Esophagus muscularis mucosa (tissue), 4 donors: ENCODE measurements at regions not wholly inside any gene's neighbourhood (a gene's known extent, or its start where the extent isn't known, plus 50 kb on each side); places are given as distances from the start of the nearest gene placed in this dataset.

Experiments
- EP300 ChIP-seq: sonication (generic); formaldehyde crosslinking; IDR thresholded peaks from one replicate; pipeline ENCODE4 v1.6.1; 2017; ENCODE audit warnings: antibody characterized with exemption
- POLR2AphosphoS5 ChIP-seq, 2 donors: sonication (generic); formaldehyde crosslinking; IDR thresholded peaks; one replicate each; pipeline ENCODE4 v1.6.1; 2017; ENCODE audit warnings: antibody characterized with exemption in 2 of 2
- TF ChIP-seq, protein P1 (sequence below), 3 experiments: fragments of 200-600 bp in 2 of 3; fragments of 450-650 bp in 1 of 3; sonication (generic) in 2 of 3; IDR thresholded peaks; one replicate each; pipeline ENCODE4 v1.5.1; 2017 to 2019; ENCODE audit warnings: antibody characterized with exemption in 3 of 3, mild to moderate bottlenecking in 2 of 3, moderate library complexity in 1 of 3

DNA sequence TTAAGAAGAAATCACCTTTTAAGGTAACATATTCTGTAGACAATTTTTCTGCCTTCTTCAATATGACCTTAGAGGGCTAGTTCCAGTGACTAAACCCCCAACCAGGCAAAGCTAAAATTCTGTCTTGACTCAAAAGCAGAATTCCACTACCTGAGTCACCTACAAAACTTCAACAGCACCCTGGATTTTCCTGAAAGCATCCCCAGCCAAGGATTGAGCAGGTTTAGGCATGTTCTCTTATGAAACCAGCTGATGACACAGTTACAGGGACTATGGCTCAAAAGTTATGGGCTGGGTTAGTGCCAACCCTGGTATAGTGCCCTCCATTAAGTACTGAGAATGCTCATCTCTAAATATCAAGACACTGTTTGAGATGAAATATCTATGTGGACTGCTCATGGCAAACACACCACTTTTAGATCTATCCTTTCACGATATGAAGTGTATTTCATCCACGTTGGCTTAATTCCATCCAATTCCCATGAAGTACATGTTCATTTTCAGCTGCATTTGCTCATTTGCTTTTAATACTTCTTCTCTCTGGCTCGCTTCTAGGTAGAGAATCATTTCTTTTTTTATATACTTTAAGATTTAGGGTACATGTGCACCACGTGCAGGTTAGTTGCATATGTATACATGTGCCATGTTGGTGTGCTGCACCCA lies 53.6 kb upstream of the TNFAIP3 start:
- TF ChIP-seq, protein P1, sequence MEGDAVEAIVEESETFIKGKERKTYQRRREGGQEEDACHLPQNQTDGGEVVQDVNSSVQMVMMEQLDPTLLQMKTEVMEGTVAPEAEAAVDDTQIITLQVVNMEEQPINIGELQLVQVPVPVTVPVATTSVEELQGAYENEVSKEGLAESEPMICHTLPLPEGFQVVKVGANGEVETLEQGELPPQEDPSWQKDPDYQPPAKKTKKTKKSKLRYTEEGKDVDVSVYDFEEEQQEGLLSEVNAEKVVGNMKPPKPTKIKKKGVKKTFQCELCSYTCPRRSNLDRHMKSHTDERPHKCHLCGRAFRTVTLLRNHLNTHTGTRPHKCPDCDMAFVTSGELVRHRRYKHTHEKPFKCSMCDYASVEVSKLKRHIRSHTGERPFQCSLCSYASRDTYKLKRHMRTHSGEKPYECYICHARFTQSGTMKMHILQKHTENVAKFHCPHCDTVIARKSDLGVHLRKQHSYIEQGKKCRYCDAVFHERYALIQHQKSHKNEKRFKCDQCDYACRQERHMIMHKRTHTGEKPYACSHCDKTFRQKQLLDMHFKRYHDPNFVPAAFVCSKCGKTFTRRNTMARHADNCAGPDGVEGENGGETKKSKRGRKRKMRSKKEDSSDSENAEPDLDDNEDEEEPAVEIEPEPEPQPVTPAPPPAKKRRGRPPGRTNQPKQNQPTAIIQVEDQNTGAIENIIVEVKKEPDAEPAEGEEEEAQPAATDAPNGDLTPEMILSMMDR (IDR thresholded peaks at IDR 0.05) = no peak
- TF ChIP-seq EP300 = no peak
- no peak for TF ChIP-seq POLR2AphosphoS5 (IDR thresholded peaks at IDR 0.05)
